ENCODE measurements at regions not wholly inside any gene's neighbourhood (a gene's known extent, or its start where the extent isn't known, plus 50 kb on each side); places are given as distances from the start of the nearest gene placed in this dataset.

DNA sequence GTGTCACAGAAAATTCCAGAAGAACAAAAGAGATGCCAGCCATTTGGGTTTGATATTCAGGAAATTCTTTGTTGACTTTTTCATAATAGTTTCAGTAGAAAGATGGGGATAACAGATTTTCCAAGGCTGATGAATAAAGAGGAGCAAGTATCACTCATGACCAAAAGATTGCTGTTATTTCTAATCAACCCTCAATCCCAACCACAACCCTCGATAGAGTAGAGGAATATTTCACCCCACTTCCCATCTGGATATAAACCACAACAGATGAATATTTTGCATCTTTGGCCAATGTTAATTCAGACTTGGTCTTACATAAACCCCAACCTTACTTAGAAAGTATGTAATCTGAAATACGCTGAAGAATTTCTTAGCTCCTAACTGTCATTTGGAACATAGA, 232.4 kb downstream of the SEC16B start:
- TF ChIP-seq POLR2A (IDR thresholded peaks at IDR 0.05; ENCODE audit: extremely low read depth, insufficient read length) = no peak
- TF ChIP-seq, protein P1, sequence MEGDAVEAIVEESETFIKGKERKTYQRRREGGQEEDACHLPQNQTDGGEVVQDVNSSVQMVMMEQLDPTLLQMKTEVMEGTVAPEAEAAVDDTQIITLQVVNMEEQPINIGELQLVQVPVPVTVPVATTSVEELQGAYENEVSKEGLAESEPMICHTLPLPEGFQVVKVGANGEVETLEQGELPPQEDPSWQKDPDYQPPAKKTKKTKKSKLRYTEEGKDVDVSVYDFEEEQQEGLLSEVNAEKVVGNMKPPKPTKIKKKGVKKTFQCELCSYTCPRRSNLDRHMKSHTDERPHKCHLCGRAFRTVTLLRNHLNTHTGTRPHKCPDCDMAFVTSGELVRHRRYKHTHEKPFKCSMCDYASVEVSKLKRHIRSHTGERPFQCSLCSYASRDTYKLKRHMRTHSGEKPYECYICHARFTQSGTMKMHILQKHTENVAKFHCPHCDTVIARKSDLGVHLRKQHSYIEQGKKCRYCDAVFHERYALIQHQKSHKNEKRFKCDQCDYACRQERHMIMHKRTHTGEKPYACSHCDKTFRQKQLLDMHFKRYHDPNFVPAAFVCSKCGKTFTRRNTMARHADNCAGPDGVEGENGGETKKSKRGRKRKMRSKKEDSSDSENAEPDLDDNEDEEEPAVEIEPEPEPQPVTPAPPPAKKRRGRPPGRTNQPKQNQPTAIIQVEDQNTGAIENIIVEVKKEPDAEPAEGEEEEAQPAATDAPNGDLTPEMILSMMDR (IDR thresholded peaks at IDR 0.05; ENCODE audit: low read depth, low read length) = no peak
- no peak for TF ChIP-seq MYC (IDR thresholded peaks at IDR 0.05; ENCODE audit: low read depth, low read length)
